HG03442 (cell line): ENCODE measurements at regions not wholly inside any gene's neighbourhood (a gene's known extent, or its start where the extent isn't known, plus 50 kb on each side); places are given as distances from the start of the nearest gene placed in this dataset.
"Not testable (repeated sequence)": the region's sequence is repeated elsewhere in the genome, so short reads cannot be mapped to it uniquely, and the experiment has no call there.

Experiments used
- ATAC-seq: cut with Tn5 transposase; IDR thresholded peaks from one replicate; pipeline ENCODE4 v1.9.1; 2021; ENCODE audit warnings: mild to moderate bottlenecking, moderate library complexity; ENCODE audit not compliant: unreplicated experiment

GRCh38 chr4:127370604-127371003 lies 262.2 kb upstream of the INTU start:
- no peak for ATAC-seq

GRCh38 chr4:127379499-127379898 lies 253.3 kb upstream of the INTU start:
- ATAC-seq = no peak

GRCh38 chr4:127379948-127380347 lies 252.8 kb upstream of the INTU start:
- ATAC-seq = not testable (repeated sequence)

GRCh38 chr4:127383666-127384065 lies 249.1 kb upstream of the INTU start:
- ATAC-seq = no peak

GRCh38 chr4:127394516-127394915 lies 238.2 kb upstream of the INTU start:
- ATAC-seq = no peak

GRCh38 chr4:127400276-127400675 lies 232.5 kb upstream of the INTU start:
- ATAC-seq = no peak

- ATAC-seq = peak; percentile 94
Measured at GRCh38 chr4:127400731-127401346, 231.9 kb upstream of the INTU start.

- no peak for ATAC-seq
Measured at GRCh38 chr4:127403471-127404084, 229.2 kb upstream of the INTU start.

GRCh38 chr4:127406187-127406586 lies 226.6 kb upstream of the INTU start:
- ATAC-seq = no peak

GRCh38 chr4:127407572-127407971 lies 225.2 kb upstream of the INTU start:
- ATAC-seq = not testable (repeated sequence)

- no peak for ATAC-seq
Measured at GRCh38 chr4:127410201-127410600, 222.6 kb upstream of the INTU start.

GRCh38 chr4:127410644-127411043 lies 222.1 kb upstream of the INTU start:
- no peak for ATAC-seq

GRCh38 chr4:127414951-127415606 lies 217.7 kb upstream of the INTU start:
- ATAC-seq = no peak

- no peak for ATAC-seq
Measured at GRCh38 chr4:127416115-127416514, 216.6 kb upstream of the INTU start.

- no peak for ATAC-seq
Measured at GRCh38 chr4:127417885-127418535, 214.7 kb upstream of the INTU start.

- no peak for ATAC-seq
Measured at GRCh38 chr4:127419431-127419830, 213.3 kb upstream of the INTU start.

GRCh38 chr4:127421437-127421836 lies 211.3 kb upstream of the INTU start:
- ATAC-seq = no peak

GRCh38 chr4:127425202-127425845 lies 207.4 kb upstream of the INTU start:
- ATAC-seq = no peak

- ATAC-seq = no peak
Measured at GRCh38 chr4:127425851-127426250, 206.9 kb upstream of the INTU start.

GRCh38 chr4:127441571-127441970 lies 191.2 kb upstream of the INTU start:
- ATAC-seq = no peak

GRCh38 chr4:127445471-127445870 lies 187.3 kb upstream of the INTU start:
- ATAC-seq = no peak
